ENCODE measurements at regions not wholly inside any gene's neighbourhood (a gene's known extent, or its start where the extent isn't known, plus 50 kb on each side); places are given as distances from the start of the nearest gene placed in this dataset.
"Not testable (repeated sequence)": the region's sequence is repeated elsewhere in the genome, so short reads cannot be mapped to it uniquely, and the experiment has no call there.

- no peak for DNase-seq (ENCODE audit: low read depth)
Measured at GRCh38 chr12:66775871-66776270, 97.0 kb upstream of the GRIP1 start.

GRCh38 chr12:66776974-66777373 is 98.1 kb upstream of the GRIP1 start:
- DNase-seq (ENCODE audit: low read depth) = no peak

GRCh38 chr12:66779466-66779865 is 100.6 kb upstream of the GRIP1 start:
- DNase-seq (ENCODE audit: low read depth) = no peak

GRCh38 chr12:66786531-66787308 is 107.8 kb upstream of the GRIP1 start:
- no peak for DNase-seq (ENCODE audit: low read depth)

GRCh38 chr12:66799551-66799950 is 120.7 kb upstream of the GRIP1 start:
- DNase-seq (ENCODE audit: low read depth) = no peak

DNA sequence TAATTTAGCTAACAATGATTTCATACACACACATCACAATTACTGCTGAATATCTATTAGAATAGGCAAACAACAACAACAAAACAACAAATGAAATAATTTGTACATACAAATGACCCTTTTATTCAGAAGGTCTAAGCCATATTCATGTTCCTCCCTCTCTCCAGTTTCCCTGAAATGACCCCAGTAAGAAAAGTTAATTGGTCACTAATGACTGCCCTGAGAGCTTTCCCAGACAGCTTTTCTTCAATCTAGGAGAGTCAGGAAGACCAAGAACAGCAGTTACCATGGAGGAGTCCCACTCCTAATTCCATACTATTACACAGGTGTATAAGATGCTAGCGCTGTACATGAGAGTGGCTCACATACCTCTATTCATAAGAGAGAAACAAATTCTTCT is 121.2 kb upstream of the GRIP1 start:
- no peak for DNase-seq (ENCODE audit: low read depth)

GRCh38 chr12:66803930-66804329 is 125.1 kb upstream of the GRIP1 start:
- no peak for DNase-seq (ENCODE audit: low read depth)

DNA sequence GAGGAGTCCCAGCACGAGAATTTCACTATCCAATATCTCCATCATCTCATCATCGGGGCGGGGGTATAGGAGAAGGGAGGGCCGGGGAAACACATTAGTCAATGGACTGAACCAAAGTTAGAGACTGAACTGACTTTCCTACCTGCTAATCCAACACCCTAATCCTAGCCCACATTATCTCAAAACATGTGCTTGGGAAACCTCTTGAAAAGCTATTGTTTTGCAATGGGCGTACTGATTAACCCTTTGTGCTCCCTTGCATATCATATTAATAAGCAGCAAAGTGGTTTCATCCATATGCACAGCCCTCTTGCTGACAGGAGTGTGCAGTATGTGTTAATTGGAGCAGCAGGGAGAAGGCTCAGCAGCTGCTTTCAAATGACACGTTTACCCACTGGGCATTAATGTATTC is 125.7 kb upstream of the GRIP1 start:
- no peak for DNase-seq (ENCODE audit: low read depth)

DNA sequence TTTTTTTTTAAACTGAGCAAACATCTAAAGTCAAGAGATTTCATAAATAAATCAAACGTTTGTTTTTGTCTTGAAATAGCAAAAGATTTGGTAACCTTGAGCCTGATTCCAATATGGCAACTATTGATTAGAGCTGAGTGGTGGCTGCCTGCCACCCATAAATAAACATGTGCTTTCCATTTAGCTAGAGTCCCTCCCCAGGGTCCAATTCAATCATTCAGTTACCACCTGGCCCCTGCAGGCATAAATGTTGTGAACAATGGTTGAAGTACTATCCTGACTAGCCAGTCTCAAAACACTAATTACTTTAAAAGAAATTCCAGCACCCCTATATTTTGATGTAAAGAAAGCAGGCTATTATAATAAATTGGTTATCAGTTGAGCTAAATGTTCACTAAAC is 129.7 kb upstream of the GRIP1 start:
- DNase-seq (ENCODE audit: low read depth) = no peak

DNA sequence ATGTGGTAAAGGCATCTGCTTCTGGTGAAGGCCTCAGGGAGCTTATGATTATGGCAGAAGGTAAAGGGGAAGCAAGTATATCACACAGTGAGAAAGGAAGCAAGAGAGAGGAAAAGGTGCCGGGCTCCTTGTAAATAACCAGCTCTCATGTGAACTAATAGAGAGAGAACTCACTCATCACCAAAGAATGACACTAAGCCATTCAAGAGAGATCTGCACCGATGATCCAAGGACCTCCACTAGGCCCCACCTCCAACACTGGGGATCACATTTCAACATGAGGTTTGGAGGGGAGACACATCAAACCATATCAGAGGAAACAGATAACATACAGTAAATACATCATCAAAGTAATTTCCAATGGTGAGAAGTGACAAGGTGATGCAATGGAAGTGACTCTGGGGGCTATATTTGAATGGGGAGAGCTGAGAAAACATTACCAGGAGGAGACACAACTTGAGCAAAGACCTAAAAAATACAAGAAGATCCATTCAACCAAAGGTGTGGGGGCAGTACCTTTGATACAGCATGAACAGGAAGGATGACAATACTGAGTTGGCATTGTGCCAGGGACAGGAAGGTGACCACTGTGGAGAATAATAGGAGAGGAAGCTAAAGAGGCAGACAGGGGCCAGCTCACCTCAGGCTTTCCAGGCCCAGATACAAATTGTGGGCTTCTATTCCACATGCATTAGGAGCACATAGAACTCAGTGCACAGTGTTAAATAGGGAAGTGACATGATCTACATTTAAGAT is 134.4 kb upstream of the GRIP1 start:
- no peak for DNase-seq (ENCODE audit: low read depth)

DNA sequence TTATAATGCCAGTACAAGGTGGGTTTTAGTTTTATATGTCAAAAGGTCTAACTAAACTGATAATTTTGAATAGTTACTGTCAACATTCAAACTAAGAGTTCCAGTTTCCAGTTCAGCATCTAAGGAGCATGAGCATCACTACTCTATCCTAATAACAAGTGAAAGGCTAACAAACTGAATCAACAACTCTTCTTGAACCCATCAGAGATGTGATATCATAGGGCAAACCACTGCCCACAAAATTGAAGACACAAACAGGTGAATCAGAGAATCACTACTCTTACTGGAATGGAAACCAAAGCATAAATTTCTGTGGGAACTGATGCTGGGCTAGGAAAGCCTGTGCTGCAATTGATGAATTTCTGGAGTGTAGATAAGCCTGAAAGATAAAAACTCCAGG is 140.7 kb upstream of the GRIP1 start:
- DNase-seq (ENCODE audit: low read depth) = no peak

DNA sequence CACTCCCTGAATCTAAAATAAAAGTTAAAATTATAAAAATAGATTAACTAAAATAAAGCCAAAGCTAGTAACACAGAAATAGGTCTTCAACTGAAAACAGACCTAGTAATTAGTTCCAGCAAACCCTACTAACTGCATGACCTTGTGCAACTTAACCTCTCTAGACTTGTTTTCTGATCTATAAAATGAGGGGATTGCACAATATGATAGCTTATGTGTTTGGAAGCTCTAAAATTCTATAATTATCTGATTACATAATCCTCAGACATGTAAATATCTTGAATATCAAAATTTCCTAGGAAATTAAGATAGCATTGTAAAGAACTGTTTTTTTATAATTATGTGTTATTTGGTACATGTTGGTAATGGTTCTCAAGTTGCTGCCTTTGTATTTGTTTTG is 144.1 kb upstream of the GRIP1 start:
- no peak for DNase-seq (ENCODE audit: low read depth)

DNA sequence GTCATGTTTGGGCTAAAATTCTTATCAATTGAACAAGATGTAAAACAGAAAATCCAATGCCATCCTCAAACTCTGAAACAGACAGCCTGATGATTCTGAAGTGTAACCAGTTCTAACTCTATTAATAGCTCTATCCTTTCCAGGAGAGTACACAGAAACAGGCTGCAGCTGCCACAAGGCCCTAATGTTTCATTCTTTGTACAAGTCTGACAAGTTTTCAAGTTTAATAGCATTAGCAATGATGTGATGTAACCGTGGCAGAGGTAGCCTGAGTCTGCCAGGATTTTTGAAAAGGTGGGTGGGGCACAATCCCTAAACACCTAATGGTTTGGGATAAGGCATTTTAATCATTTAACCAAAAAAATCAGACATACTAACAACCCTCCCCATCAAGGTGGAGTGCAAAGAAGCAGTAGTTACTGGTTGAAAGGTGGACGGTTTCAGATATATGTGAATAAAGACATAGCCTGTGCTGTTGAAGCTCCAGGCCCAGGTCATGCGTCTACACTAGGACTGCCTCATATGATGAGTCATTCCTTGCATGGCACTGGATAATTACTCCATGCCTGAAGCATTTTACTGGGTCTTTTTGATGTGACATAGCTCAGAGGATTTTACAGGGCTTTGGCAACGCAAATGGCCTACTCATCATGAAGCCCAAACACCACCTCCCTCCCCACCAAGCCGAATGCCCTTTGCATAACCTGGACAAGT is 145.1 kb upstream of the GRIP1 start:
- DNase-seq (ENCODE audit: low read depth) = no peak

GRCh38 chr12:66825921-66826320 is 147.0 kb upstream of the GRIP1 start:
- DNase-seq (ENCODE audit: low read depth) = not testable (repeated sequence)

GRCh38 chr12:66829660-66830325 is 150.9 kb upstream of the GRIP1 start:
- DNase-seq (ENCODE audit: low read depth) = no peak

- no peak for DNase-seq (ENCODE audit: low read depth)
Measured at GRCh38 chr12:66831495-66831894, 152.6 kb upstream of the GRIP1 start.

GRCh38 chr12:66832997-66833396 is 154.1 kb upstream of the GRIP1 start:
- no peak for DNase-seq (ENCODE audit: low read depth)

DNA sequence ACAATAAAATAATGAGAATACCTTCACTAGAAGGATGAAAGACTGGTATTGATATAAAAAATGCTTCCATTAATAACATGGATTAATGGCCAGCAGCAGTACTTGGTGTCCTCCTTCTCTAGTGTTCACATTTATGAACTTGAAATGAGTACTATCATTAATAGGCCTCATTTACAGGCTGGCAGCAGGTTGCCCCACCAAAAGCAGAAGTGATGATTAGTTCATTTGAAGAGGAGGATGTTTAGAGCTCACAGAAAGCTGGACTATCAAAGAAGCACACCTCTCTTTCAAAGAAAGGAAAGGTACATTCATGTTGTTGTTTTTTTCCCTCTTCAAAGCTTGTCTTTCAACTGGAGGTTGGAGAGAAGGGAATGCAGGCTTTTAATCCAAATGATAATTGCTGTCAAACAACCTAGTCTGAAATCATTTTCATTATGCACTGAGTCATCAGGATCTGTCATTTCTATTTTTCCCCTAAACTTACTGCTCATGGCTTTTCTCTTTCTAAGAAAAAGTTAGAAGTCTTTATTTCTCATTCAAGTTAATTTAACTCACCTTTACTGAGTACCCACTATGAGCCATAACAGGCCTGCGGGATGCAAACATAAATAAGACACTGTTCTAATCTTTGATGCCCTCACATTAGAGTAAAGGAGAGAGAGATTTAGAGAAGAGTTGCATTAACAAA is 157.9 kb upstream of the GRIP1 start:
- no peak for DNase-seq (ENCODE audit: low read depth)

DNA sequence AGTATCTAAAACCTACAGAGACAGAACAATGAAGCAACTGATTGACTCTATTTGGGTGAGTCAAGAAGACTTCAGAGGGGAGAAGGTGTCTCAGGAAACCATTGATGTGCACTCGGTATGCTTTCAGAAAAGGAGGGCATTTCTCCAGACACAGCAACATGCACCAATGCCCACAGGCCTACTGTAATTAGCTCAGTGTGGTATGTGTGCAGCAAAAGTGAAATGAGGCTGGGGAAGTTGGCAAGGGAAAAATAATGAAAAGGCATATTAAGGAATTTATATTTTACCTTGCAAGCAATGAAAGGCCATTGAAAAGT is 158.4 kb upstream of the GRIP1 start:
- DNase-seq (ENCODE audit: low read depth) = no peak

GRCh38 chr12:66838366-66838765 is 159.5 kb upstream of the GRIP1 start:
- DNase-seq (ENCODE audit: low read depth) = no peak

DNA sequence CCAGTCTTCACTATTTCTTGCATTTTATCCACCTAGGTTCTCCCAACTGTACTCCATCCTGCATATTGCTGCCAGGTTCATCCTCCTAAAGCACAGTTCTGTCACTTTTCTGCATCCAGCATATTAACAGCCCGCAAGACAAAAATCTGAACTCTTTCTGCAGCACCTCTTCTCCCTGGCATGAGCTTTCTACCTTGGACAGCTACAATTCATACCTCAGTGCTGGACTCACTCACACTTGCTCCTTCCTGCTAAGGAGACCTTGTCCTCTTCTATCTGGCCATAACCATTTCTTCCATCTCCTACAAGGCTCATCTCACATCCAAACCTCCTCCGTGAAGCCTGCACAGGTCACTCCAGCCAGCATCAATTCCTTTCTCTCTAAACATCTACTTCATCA is 170.1 kb upstream of the GRIP1 start:
- no peak for DNase-seq (ENCODE audit: low read depth)

DNA sequence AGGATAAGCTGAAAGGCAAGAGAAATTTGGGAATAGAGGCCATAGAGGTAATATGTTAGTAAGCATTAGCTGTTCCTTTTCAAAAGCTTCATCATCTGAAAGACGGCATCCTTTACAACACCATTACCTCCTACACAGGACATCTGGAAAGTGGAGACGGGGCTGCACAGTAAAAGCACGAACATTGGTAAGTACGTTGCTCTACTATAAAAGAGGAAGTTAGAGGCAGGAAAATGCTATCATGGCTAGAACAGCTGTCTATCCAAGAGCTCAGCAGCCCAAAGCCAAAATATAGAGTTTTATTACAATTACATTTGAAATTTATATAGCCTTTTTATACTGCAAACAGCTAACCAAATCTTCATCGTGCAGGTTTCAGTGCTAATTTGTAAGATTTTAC is 172.3 kb upstream of the GRIP1 start:
- no peak for DNase-seq (ENCODE audit: low read depth)

Data from LHCN-M2 (cell line).